ENCODE measurements at regions not wholly inside any gene's neighbourhood (a gene's known extent, or its start where the extent isn't known, plus 50 kb on each side); places are given as distances from the start of the nearest gene placed in this dataset.

DNA sequence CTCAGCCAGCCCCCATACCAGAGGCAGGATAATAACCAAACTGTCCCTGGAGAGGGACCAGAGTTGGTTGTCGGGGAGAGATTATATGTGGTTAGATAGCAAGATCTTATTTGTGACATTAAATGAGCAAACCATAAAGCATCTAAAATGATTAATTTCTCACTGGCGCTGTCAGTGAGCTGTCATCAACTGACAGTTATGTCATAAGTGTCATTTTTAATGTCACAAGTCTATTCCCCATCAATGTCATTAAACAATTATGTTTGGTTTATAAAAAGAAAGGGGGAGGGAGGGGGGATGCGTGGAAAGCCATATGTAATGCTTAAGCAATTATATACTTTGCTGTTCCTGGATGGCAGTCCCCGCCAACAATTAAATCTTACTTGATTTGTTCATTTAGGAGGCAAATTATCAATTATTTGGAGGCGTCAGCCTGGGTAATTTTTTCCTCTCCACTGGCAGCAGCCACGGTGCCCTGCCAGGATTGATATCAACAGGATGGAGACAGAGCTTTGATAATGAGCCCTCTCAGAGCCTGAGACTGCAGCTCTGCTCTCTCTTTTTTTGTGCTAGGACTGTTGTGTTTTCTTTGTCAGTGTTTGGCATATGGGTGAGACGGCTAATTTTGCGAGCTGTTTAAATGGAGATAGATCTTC, 333.6 kb upstream of the CAMK1G start:
- no peaks in the 10 kb centered on the region for H3K4me1 ChIP-seq (ENCODE audit: insufficient read depth)
- H3K9ac ChIP-seq = no peak overlapping the region
- H3K9me2 ChIP-seq (ENCODE audit: insufficient read depth) = no peaks in the 10 kb centered on the region
- H3K27ac ChIP-seq = no peak overlapping the region
- no peak overlapping the region for H2AFZ ChIP-seq
- no peak overlapping the region for H3K4me2 ChIP-seq (ENCODE audit: unreplicated experiment)
- 47 to 52% methylated on average over 8 of the region's 8 CpGs for WGBS, 2 experiments (ENCODE audit: low coverage in 1 of 2, low lambda C conversion rate in 2 of 2, missing lambda C conversion rate in 2 of 2)
- no peaks in the 10 kb centered on the region for H3K27me3 ChIP-seq (replicated peaks; ENCODE audit: insufficient read depth)
- no peaks in the 10 kb centered on the region for H3K9me3 ChIP-seq (ENCODE audit: low read depth)
- H3K79me2 ChIP-seq (ENCODE audit: insufficient read depth) = no peaks in the 10 kb centered on the region
- no peaks in the 10 kb centered on the region for H3K36me3 ChIP-seq (ENCODE audit: low read depth)
- in situ Hi-C loops (cut with MboI) = no loop called here
- no peak for TF ChIP-seq EZH2phosphoT487 (IDR thresholded peaks at IDR 0.05; ENCODE audit: insufficient read depth, low read depth)
- no peak for TF ChIP-seq EZH2 (IDR thresholded peaks at IDR 0.05; ENCODE audit: insufficient read depth, poor library complexity, severe bottlenecking)
- no peaks in the 10 kb centered on the region for H3F3A ChIP-seq (ENCODE audit: insufficient read depth)
- H4K20me1 ChIP-seq (ENCODE audit: insufficient read depth) = no peaks in the 10 kb centered on the region
- no peak for DNase-seq
- H3K4me3 ChIP-seq = no peak overlapping the region

GRCh38 chr1:209250861-209251636, 332.5 kb upstream of the CAMK1G start:
- in situ Hi-C loops (cut with MboI) = no loop called here
- Histone ChIP-seq H3K9ac (no peak overlapping the region), H3K4me2 (ENCODE audit: unreplicated experiment) (no peak overlapping the region), H2AFZ (no peak overlapping the region), H3K36me3 (ENCODE audit: low read depth) (no peaks in the 10 kb centered on the region), H3K79me2 (ENCODE audit: insufficient read depth) (no peaks in the 10 kb centered on the region), H3K27ac (no peak overlapping the region), H3K4me1 (ENCODE audit: insufficient read depth) (no peaks in the 10 kb centered on the region), H4K20me1 (ENCODE audit: insufficient read depth) (no peaks in the 10 kb centered on the region), H3F3A (ENCODE audit: insufficient read depth) (no peaks in the 10 kb centered on the region), H3K9me3 (ENCODE audit: low read depth) (no peaks in the 10 kb centered on the region), H3K9me2 (ENCODE audit: insufficient read depth) (no peaks in the 10 kb centered on the region), H3K4me3 (no peak overlapping the region), H3K27me3 (replicated peaks; ENCODE audit: insufficient read depth) (no peaks in the 10 kb centered on the region)
- TF ChIP-seq EZH2 (IDR thresholded peaks at IDR 0.05; ENCODE audit: insufficient read depth, poor library complexity, severe bottlenecking) (no peak), EZH2phosphoT487 (IDR thresholded peaks at IDR 0.05; ENCODE audit: insufficient read depth, low read depth) (no peak)
- 33 to 35% methylated on average over 4 of the region's 4 CpGs for WGBS, 2 experiments (ENCODE audit: low coverage in 1 of 2, low lambda C conversion rate in 2 of 2, missing lambda C conversion rate in 2 of 2)
- peak; percentile 12 for DNase-seq

GRCh38 chr1:209256766-209257350, 326.7 kb upstream of the CAMK1G start:
- Histone ChIP-seq H3K27ac (no peak overlapping the region), H3K27me3 (replicated peaks; ENCODE audit: insufficient read depth) (no peaks in the 10 kb centered on the region), H3F3A (ENCODE audit: insufficient read depth) (no peaks in the 10 kb centered on the region), H2AFZ (no peak overlapping the region), H4K20me1 (ENCODE audit: insufficient read depth) (no peaks in the 10 kb centered on the region), H3K4me3 (no peak overlapping the region), H3K79me2 (ENCODE audit: insufficient read depth) (no peaks in the 10 kb centered on the region), H3K9ac (no peak overlapping the region), H3K9me3 (ENCODE audit: low read depth) (no peaks in the 10 kb centered on the region), H3K36me3 (ENCODE audit: low read depth) (no peaks in the 10 kb centered on the region), H3K4me1 (ENCODE audit: insufficient read depth) (no peaks in the 10 kb centered on the region), H3K4me2 (ENCODE audit: unreplicated experiment) (no peak overlapping the region), H3K9me2 (ENCODE audit: insufficient read depth) (no peaks in the 10 kb centered on the region)
- no peak for DNase-seq
- in situ Hi-C loops (cut with MboI) = no loop called here
- WGBS, 2 experiments (ENCODE audit: low coverage in 1 of 2, low lambda C conversion rate in 2 of 2, missing lambda C conversion rate in 2 of 2) = 6 to 8% methylated on average over 14 of the region's 14 CpGs
- TF ChIP-seq EZH2phosphoT487 (IDR thresholded peaks at IDR 0.05; ENCODE audit: insufficient read depth, low read depth) (no peak), EZH2 (IDR thresholded peaks at IDR 0.05; ENCODE audit: insufficient read depth, poor library complexity, severe bottlenecking) (no peak)

DNA sequence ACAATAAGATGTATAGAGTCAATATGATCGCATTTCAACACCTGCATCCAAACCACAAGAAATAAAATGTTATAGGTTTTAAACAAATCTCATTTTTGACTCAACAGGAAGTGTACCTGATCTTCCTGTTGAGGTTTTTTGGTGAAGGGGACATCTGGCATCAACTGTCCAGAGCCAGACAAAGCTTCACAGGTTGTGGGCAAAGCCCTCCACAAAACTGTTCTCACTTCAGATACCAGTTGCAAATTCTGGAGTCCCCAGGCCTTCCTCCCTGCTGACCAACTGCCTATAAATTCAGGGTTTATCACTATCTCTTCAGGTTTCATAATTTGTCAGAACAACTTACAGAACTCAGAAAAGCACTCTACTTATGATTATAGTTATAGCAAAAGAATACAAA, 326.1 kb upstream of the CAMK1G start:
- Histone ChIP-seq H3F3A (ENCODE audit: insufficient read depth) (no peaks in the 10 kb centered on the region), H3K9ac (no peak overlapping the region), H3K4me3 (no peak overlapping the region), H3K79me2 (ENCODE audit: insufficient read depth) (no peaks in the 10 kb centered on the region), H3K36me3 (ENCODE audit: low read depth) (no peaks in the 10 kb centered on the region), H3K27me3 (replicated peaks; ENCODE audit: insufficient read depth) (no peaks in the 10 kb centered on the region), H3K9me3 (ENCODE audit: low read depth) (no peaks in the 10 kb centered on the region), H3K4me1 (ENCODE audit: insufficient read depth) (no peaks in the 10 kb centered on the region), H3K9me2 (ENCODE audit: insufficient read depth) (no peaks in the 10 kb centered on the region), H3K27ac (no peak overlapping the region), H3K4me2 (ENCODE audit: unreplicated experiment) (no peak overlapping the region), H2AFZ (no peak overlapping the region), H4K20me1 (ENCODE audit: insufficient read depth) (no peaks in the 10 kb centered on the region)
- TF ChIP-seq EZH2 (IDR thresholded peaks at IDR 0.05; ENCODE audit: insufficient read depth, poor library complexity, severe bottlenecking) = no peak
- TF ChIP-seq EZH2phosphoT487 (IDR thresholded peaks at IDR 0.05; ENCODE audit: insufficient read depth, low read depth) = no peak
- WGBS, 2 experiments (ENCODE audit: low coverage in 1 of 2, low lambda C conversion rate in 2 of 2, missing lambda C conversion rate in 2 of 2) = 0% methylated on average over 1 of the region's 1 CpG
- DNase-seq = no peak
- in situ Hi-C loops (cut with MboI) = no loop called here
